HFFc6 (cell line): ENCODE measurements at regions not wholly inside any gene's neighbourhood (a gene's known extent, or its start where the extent isn't known, plus 50 kb on each side); places are given as distances from the start of the nearest gene placed in this dataset.

Experiments
- DNase-seq: peaks from one replicate; pipeline ENCODE4 v3.0.0-alpha.2; 2018
- H3K27ac Mint-ChIP-seq: 2 replicates; pipeline ENCODE4 v1.8.0; 2020; ENCODE audit warnings: mild to moderate bottlenecking, mixed read lengths
- H3K27me3 Mint-ChIP-seq: 2 replicates; pipeline ENCODE4 v1.8.0; 2021; ENCODE audit warnings: mild to moderate bottlenecking, moderate library complexity, mixed read lengths; ENCODE audit not compliant: insufficient read depth
- H3K36me3 Mint-ChIP-seq: 2 replicates; pipeline ENCODE4 v1.8.0; 2021; ENCODE audit warnings: low read depth, mixed read lengths
- H3K4me1 Mint-ChIP-seq: 2 replicates; pipeline ENCODE4 v1.8.0; 2020; ENCODE audit warnings: low read depth, mixed read lengths
- H3K4me3 Mint-ChIP-seq: 2 replicates; pipeline ENCODE4 v1.8.0; 2020; ENCODE audit warnings: mild to moderate bottlenecking, moderate library complexity, mixed read lengths
- H3K9me3 Mint-ChIP-seq: 2 replicates; pipeline ENCODE4 v1.8.0; 2020; ENCODE audit warnings: mild to moderate bottlenecking, mixed read lengths
- TF ChIP-seq, protein P1 (sequence below): fragments of 200-600 bp; sonication (generic); IDR thresholded peaks from 2 replicates; pipeline ENCODE4 v1.5.0; 2021; ENCODE audit warnings: antibody characterized with exemption, mild to moderate bottlenecking

DNA sequence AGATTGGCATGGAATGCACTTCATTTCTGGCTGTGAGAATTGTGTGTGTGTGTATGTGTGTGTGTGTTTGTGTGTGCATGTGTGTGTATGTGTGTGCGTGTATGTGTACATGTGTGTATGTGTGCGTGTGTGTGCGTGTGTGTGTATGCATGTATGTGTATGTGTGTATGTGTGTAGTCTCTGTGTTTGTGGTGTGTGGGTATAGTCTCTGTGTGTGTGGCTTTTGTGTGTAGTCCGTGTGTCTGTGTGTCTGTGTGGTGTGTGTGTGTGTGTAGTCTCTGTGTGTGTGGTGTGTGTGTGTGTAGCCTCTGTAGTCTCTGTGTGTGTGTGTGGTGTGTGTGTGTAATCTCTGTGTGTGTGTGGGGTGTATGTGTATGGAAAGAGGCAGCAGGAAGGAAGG is 247.3 kb upstream of the SOX11 start:
- H3K4me3 Mint-ChIP-seq, result no peak overlapping the region
- H3K36me3 Mint-ChIP-seq, result no peaks in the 10 kb centered on the region
- peaks cover 40% of the 10 kb centered on the region for H3K9me3 Mint-ChIP-seq
- no peak overlapping the region for H3K27ac Mint-ChIP-seq
- no peaks in the 10 kb centered on the region for H3K27me3 Mint-ChIP-seq
- TF ChIP-seq, protein P1, sequence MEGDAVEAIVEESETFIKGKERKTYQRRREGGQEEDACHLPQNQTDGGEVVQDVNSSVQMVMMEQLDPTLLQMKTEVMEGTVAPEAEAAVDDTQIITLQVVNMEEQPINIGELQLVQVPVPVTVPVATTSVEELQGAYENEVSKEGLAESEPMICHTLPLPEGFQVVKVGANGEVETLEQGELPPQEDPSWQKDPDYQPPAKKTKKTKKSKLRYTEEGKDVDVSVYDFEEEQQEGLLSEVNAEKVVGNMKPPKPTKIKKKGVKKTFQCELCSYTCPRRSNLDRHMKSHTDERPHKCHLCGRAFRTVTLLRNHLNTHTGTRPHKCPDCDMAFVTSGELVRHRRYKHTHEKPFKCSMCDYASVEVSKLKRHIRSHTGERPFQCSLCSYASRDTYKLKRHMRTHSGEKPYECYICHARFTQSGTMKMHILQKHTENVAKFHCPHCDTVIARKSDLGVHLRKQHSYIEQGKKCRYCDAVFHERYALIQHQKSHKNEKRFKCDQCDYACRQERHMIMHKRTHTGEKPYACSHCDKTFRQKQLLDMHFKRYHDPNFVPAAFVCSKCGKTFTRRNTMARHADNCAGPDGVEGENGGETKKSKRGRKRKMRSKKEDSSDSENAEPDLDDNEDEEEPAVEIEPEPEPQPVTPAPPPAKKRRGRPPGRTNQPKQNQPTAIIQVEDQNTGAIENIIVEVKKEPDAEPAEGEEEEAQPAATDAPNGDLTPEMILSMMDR, result no peak
- no peak for DNase-seq
- no peaks in the 10 kb centered on the region for H3K4me1 Mint-ChIP-seq

DNA sequence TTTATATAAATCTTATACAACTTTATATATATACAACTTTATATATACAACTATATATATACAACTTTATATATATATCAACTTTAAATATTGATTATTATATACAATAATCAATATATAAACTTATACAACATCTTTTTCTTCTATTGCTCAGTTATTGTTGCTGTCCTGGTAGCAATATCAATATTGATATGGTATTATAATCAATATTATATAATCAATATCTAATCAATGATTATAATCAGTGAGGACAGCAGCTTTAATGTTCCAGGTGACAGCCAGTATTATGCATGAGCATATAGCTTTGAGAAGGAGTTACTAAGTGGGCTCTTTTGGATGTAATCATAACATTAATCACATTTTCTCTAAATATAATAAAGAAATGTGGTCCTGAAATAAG is 242.3 kb upstream of the SOX11 start:
- Mint-ChIP-seq H3K4me1 (no peaks in the 10 kb centered on the region), H3K36me3 (no peaks in the 10 kb centered on the region), H3K27me3 (no peaks in the 10 kb centered on the region), H3K9me3 (peaks cover 39% of the 10 kb centered on the region), H3K4me3 (no peak overlapping the region), H3K27ac (no peak overlapping the region)
- TF ChIP-seq, protein P1, result no peak
- DNase-seq, result no peak

DNA sequence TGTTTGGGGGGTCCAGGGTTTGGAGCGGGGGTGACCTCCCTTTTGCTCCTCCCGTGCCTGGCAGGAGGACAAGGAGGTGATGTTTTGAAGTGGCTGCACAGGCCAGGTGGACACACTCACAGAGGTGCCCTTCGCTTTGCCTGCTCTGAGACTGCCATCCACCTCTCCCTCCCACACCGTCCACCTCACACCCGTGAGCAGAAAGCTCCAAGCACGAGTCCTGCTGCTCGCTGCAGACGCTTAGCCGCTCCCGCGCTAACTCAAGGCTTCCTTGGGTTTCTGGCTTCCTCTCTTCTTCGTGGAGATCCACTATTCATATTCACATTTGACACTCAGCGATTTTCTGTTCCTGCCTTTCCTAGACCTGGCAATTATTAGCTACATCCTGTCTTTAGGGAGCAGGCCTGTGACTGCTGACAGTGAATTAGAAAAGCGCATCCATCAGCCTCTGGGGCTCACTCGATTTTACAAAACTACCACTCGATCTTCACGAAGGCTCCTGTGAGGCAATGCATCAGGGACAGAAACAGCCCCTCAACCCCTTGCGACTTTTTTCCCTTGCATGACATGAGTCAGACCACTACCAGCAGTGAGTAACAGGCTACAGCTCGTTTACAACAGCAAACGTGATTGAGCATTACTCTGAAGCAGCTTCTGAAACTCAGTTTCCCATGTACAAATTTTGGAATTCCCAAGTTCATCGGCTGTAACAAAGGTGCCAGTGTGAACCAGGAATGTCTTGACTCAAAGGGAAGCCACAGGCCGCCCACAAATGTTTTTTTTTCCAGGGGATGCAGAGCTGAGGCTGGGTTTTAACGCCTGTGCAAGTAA is 238.7 kb upstream of the SOX11 start:
- TF ChIP-seq, protein P1, result no peak
- Mint-ChIP-seq H3K36me3 (no peaks in the 10 kb centered on the region), H3K27me3 (no peaks in the 10 kb centered on the region; the same call in 1 of the 2 replicates), H3K4me3 (no peak overlapping the region), H3K27ac (no peak overlapping the region), H3K4me1 (no peaks in the 10 kb centered on the region), H3K9me3 (peaks cover 38% of the 10 kb centered on the region)
- no peak for DNase-seq

DNA sequence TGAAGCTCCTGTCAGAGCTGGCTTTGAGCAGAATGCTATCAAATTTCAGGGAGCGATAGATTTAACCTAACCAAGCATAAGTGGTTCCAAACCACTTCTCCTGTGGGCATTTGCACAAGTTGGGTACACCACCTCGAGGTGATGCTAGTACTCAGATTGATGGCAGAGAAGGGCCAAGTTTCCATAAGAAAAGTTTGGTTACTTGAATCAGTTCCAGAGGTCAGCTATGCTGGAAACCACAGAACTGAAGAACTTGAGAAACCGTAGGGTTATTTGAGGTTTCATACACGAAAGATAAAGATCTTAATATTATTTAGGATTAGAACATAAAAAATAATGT is 238.2 kb upstream of the SOX11 start:
- no peaks in the 10 kb centered on the region; the same call in 1 of the 2 replicates for H3K27me3 Mint-ChIP-seq
- peaks cover 44% of the 10 kb centered on the region for H3K9me3 Mint-ChIP-seq
- DNase-seq, result no peak
- no peaks in the 10 kb centered on the region for H3K4me1 Mint-ChIP-seq
- H3K27ac Mint-ChIP-seq, result no peak overlapping the region
- no peak overlapping the region for H3K4me3 Mint-ChIP-seq
- TF ChIP-seq, protein P1, result no peak
- H3K36me3 Mint-ChIP-seq, result 0 out of 2 replicates have a peak, but pooled peaks cover 5% of the 10 kb centered on the region

DNA sequence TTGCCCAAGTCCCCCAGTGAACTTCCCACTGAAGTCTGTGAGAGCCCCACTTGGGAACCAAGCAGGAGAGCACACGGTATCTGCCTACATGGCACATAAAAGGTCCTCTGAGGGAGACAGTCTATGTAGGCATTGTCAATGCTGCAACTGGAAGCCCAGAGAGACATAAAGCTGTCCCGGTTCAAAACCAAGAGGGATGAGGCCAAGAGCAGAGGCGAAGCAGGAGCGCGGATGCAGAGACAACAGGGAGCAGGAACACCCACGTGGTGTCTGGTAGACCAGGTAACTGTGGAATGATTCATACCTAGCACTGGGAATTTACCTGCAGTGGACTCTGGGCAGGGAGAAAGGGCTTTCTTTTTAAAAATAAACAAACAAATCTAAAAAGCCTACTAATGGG is 233.1 kb upstream of the SOX11 start:
- TF ChIP-seq, protein P1, result no peak
- no peak overlapping the region for H3K27ac Mint-ChIP-seq
- no peaks in the 10 kb centered on the region; the same call in 1 of the 2 replicates for H3K27me3 Mint-ChIP-seq
- H3K4me3 Mint-ChIP-seq, result no peak overlapping the region
- H3K4me1 Mint-ChIP-seq, result no peaks in the 10 kb centered on the region
- DNase-seq, result no peak
- peaks cover 5% of the 10 kb centered on the region; the same call in 1 of the 2 replicates for H3K36me3 Mint-ChIP-seq
- H3K9me3 Mint-ChIP-seq, result peaks cover 51% of the 10 kb centered on the region
